ENCODE measurements at regions not wholly inside any gene's neighbourhood (a gene's known extent, or its start where the extent isn't known, plus 50 kb on each side); places are given as distances from the start of the nearest gene placed in this dataset.

- TF ChIP-seq POLR2A (IDR thresholded peaks at IDR 0.05; ENCODE audit: extremely low read depth, insufficient read length) (no peak), CTCF (IDR thresholded peaks at IDR 0.05; ENCODE audit: low read depth, low read length) (no peak), MAX (IDR thresholded peaks at IDR 0.05; ENCODE audit: low read depth, low read length) (no peak)
Measured at GRCh38 chr6:51494342-51494741, 593.1 kb downstream of the PKHD1 start.
